AG09319 (cell line): ENCODE measurements at regions not wholly inside any gene's neighbourhood (a gene's known extent, or its start where the extent isn't known, plus 50 kb on each side); places are given as distances from the start of the nearest gene placed in this dataset.

Experiments
- DNase-seq: peaks from one replicate; pipeline ENCODE4 v3.0.0-alpha.2; 2010; ENCODE audit warnings: low read depth; ENCODE audit errors: extremely low read depth
- TF ChIP-seq, protein P1 (sequence below): IDR thresholded peaks from 2 replicates; pipeline ENCODE4 v1.5.1; 2011; ENCODE audit warnings: low read depth, mild to moderate bottlenecking, inconsistent platforms, low read length, moderate library complexity

DNA sequence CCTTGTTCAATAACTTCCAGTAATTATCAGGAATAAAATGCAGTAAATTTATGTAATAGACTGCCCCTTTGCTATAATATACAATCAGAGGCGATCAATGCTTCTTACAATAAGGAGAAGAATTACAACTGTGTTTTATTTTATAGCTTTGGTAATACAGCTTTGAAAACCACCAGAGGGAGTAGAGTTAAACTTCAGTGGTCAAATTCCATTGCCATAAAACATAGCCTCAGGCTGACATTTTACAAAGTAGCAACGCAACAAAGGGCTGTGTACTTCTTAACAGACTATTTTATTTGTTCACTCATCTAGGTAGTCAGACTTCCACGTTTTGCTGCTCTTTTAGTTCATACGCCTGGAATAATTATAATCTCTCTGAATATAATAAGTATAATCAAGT lies 58.5 kb downstream of the TEX13C start:
- DNase-seq = no peak
- TF ChIP-seq, protein P1, sequence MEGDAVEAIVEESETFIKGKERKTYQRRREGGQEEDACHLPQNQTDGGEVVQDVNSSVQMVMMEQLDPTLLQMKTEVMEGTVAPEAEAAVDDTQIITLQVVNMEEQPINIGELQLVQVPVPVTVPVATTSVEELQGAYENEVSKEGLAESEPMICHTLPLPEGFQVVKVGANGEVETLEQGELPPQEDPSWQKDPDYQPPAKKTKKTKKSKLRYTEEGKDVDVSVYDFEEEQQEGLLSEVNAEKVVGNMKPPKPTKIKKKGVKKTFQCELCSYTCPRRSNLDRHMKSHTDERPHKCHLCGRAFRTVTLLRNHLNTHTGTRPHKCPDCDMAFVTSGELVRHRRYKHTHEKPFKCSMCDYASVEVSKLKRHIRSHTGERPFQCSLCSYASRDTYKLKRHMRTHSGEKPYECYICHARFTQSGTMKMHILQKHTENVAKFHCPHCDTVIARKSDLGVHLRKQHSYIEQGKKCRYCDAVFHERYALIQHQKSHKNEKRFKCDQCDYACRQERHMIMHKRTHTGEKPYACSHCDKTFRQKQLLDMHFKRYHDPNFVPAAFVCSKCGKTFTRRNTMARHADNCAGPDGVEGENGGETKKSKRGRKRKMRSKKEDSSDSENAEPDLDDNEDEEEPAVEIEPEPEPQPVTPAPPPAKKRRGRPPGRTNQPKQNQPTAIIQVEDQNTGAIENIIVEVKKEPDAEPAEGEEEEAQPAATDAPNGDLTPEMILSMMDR = no peak

DNA sequence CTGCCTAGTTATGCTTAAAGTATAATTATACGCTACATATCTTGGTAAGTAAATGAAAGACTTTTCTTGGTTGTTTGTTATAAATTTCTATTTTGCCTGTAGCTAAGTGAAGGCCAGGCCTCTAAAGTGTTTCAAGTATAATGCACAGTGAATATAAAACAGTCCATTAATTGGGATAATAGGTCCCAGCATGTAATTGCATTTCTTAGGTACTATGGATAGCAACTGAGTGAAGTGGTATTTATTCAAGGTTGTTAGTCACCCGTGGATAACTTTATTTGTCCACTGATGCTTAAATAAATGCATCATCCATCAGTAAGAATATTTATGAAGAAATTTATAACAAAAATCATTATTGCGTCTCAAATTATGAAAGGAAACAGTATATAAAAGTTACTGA lies 59.1 kb downstream of the TEX13C start:
- TF ChIP-seq, protein P1 = no peak
- no peak for DNase-seq

DNA sequence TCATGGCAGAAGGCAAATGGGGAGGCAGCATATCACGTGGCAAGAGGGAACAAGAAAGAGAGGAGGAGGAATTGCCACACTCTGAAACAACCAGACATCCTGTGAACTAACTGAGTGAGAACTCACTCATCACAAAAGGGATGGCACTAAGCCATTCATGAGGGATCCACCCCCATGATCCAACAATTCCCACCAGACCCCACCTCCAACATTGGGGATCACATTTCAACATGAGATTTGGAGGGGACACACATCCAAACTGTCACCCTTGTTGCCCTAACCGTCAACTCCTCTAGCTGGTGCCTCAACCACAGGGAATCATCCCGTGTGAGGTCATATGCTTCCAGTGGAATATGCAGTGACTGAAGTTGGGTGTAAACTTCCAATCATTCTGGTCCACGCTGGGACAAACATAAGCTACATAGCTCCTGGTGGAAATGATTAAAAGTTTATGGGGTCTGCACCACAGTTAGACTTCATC lies 62.5 kb downstream of the TEX13C start:
- TF ChIP-seq, protein P1 = no peak
- no peak for DNase-seq

DNA sequence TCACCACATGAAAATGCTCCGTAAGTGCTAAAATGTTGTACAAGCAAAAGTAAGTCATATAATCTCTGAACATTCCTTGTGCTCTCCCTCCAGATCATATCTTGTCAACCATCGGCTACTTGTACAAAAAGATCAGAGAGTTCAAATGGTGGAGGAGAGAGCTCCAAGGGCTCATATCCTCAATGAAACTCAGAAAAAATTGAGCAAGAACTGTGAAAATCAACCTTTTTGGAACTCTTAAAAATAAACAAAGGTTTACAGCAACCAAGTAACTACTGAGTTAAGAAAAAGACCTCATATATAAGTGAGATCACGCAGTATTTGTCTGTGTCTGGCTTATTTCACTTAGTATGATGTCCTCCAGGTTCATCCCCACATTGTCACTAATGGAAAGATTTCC lies 63.2 kb downstream of the TEX13C start:
- DNase-seq = no peak
- TF ChIP-seq, protein P1 = no peak

- DNase-seq = no peak
- TF ChIP-seq, protein P1 = no peak
Measured at GRCh38 chrX:125384867-125385266, 65.2 kb downstream of the TEX13C start.

DNA sequence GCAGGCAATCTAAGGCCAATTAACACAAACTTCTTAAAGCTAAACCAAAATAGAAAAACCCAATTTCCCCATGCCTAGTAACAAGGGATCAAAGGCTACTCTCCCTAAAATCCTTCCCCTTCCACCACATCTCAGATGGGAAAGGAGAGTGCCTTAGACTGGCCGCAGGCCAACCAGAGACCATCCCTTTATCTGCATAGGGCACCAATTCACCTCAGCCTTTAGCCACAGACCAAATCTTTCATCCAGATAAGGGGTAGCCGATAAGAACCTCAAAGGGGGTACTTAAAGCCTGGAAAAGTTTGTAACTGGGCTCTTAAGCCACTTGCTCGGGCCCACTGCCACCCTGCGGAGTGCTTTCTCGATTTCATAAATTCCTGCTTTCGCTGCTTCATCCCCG lies 68.3 kb downstream of the TEX13C start:
- no peak for DNase-seq
- TF ChIP-seq, protein P1 = no peak

GRCh38 chrX:125394449-125394848 lies 74.8 kb downstream of the TEX13C start:
- TF ChIP-seq, protein P1 = no peak
- no peak for DNase-seq
